ENCODE measurements at regions not wholly inside any gene's neighbourhood (a gene's known extent, or its start where the extent isn't known, plus 50 kb on each side); places are given as distances from the start of the nearest gene placed in this dataset.

GRCh38 chr18:53911200-53911599 lies 313.3 kb downstream of the MBD2 start (continued):
- TF ChIP-seq REST (IDR thresholded peaks at IDR 0.05; ENCODE audit: borderline replicate concordance) (no peak), REST (CRISPR knock-in tag; IDR thresholded peaks at IDR 0.05; ENCODE audit: low read depth) (no peak), ZNF212 (CRISPR knock-in tag; IDR thresholded peaks at IDR 0.05) (no peak), NCOA1 (IDR thresholded peaks at IDR 0.05; ENCODE audit: low read depth) (no peak), NCOR1 (IDR thresholded peaks at IDR 0.05) (no peak), NEUROD1 (IDR thresholded peaks at IDR 0.05; ENCODE audit: borderline replicate concordance, low read depth, low read length, partially characterized antibody) (no peak), PHF21A (IDR thresholded peaks at IDR 0.05; ENCODE audit: borderline replicate concordance, low read depth) (no peak), FOXK2 (conservative IDR thresholded peaks at IDR 0.05 in 1 of 2, IDR thresholded peaks at IDR 0.05 in 1 of 2; ENCODE audit: low read depth in 2 of 2) (no peak), GABPA (tag; conservative IDR thresholded peaks at IDR 0.05; ENCODE audit: low read depth) (no peak), FOXA3 (CRISPR knock-in tag; conservative IDR thresholded peaks at IDR 0.05 in 1 of 2, IDR thresholded peaks at IDR 0.05 in 1 of 2) (no peak)

Measured in K562 (cell line).